ENCODE measurements at regions not wholly inside any gene's neighbourhood (a gene's known extent, or its start where the extent isn't known, plus 50 kb on each side); places are given as distances from the start of the nearest gene placed in this dataset.

DNA sequence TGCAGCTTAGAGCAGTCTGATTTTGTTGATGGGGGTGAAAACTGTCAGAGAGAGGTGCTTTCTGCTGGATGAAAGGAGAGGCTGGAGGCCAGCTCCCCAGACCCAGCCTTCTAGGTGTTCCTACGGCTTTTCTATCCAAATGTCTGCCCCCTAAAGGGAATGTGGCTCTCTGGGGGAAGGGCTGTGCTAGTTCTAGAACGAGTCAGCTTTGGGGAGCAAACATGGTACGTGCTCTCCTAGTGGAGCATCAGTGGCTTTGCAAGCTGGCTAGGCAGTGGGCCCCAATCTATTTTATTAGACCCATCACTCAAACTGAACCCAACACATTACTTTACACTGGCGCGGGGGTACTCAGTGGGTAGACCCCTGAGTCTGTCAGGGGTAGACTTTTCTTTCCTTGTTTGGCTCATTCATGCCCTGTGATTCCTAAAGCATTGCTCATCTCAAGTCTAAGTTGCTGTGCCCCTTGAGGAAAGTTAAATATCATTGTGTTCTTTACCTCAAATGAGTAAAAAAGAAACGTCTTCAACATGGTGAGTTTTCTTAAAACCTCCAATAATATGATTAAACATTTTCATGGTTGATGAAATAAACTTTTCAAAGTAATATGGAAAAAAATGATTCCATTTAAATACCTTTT is 254.9 kb downstream of the DLEU7 start:
- DNase-seq (ENCODE audit: low read depth in 3 of 3, low spot score in 1 of 3), result no peak

DNA sequence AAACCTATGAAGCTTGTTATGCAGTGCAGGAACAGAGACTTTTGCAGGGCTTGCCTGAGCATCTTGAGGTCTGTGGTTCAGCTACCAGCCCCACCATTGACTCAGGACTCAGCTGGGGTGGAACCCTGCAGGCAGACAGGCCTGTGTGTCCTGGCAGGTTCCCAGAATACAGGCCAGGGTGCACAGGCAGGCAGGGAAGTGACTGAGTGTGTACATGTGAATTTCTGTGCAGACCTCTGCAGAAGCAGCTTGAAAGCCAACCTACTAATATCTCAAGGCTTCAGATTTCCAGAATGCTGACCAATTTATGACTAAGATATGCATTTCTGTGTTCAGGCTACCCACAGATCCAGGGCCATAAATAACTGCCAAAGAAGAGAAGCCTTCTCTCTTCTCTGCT is 254.4 kb downstream of the DLEU7 start:
- no peak for DNase-seq (ENCODE audit: low read depth in 3 of 3, low spot score in 1 of 3)

DNA sequence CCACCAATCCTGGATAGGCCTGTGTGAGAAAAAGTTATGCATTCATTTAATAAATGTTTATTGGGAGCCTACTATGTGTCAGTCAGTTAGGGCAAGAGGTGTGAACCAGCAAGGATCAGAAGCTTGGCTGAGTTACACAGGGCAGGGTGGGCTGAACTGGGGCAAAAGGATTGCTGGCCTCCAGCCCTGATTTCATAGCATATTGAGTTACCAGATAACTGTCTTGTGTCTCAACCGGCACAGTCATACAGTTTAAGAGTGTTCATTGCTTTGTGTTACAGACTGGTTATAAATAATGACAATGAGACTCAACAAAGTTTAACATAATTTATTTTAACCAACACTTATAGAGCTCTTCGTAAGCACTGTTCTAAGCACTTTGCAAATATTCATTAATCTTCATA is 253.8 kb downstream of the DLEU7 start:
- DNase-seq (ENCODE audit: low read depth in 3 of 3, low spot score in 1 of 3), result no peak

DNA sequence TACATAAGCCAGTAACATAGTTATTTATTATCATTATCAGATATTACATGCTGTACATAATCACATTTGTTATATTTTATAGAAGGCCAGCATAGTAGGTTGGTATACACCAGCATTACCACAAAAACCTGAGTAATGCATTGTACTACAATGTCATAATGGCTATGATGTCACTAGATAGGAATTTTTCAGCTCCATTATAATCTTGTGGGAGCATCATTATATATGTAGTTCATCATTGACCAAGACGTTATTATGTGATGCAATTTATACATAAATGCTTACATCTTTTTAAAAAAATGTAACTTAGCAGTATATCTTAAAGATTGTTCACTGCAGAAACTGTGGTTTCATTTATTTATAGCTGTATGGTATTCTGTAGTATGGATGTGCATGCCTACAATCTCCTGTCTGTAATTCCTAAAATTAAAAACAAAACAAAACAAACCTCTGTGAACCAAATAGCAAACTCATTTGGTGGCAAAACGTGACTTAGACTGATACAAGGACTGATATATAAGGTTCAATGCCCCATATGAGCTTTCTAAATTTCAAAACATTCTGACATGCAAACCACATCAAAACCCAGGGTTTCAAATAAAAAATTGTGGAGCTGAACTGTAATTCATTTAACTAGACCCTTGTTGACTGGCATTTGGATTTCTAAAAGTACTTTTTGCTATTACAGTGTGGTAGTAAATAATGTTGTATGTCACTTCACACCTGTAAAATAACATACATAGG is 250.9 kb downstream of the DLEU7 start:
- DNase-seq (ENCODE audit: low read depth in 3 of 3, low spot score in 1 of 3), result no peak

DNA sequence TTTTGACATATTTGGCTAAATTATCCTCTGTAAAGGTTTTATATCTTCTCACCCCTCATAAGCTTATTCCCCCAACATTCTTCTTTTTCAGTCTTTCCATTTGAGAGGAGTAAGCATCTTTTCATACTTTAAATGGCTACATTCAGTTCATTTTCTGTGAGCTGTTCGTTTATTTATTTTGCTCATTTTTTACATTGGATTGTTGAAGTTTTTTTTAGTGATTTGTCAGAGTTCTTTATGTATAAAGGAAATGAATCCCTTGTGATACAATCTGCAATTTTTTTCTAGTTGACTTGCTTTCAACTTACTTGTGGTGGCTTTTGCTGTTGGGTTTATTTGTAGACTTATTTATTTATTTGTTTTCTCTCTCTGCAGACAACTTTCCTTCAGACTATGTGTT is 250.3 kb downstream of the DLEU7 start:
- no peak for DNase-seq (ENCODE audit: low read depth in 3 of 3, low spot score in 1 of 3)

DNA sequence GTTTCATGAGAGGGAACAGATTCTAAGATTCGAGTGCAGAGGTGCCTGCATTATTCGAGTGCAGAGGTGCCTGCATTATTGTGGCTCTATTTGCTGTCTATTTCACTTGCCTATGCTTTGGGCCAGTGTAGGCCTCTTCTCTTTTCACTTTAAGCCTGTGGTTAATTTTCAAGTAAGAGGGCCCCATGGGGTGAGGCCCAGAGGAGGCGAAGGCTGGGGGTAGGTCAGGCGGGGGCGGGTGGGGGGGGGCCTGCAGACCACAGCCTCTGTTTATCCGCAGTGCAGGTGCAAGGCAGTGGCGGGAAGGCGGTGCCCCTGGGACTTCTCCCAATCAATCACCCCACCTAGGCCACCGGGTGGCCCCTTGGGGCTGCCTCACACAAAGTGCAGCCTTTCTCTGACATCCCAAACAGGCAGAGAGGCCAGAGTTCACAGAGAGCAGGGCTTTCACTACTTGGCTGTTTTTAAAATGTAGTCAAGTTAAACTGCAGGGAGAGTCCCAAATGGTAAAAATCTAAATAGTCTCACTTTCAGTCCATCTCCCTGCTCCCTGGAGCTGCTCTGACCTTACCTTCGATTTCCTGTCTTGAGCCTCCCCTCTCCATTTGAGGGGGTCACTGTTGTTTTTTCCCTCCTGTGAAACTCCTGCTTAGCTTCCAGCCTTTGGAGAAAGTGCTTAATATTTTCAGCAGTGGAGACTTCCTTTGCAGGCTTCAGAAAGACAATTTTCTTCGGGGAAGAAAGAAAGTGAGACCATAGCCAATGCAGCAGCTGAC is 249.0 kb downstream of the DLEU7 start:
- no peak for DNase-seq (ENCODE audit: low read depth in 3 of 3, low spot score in 1 of 3)

DNA sequence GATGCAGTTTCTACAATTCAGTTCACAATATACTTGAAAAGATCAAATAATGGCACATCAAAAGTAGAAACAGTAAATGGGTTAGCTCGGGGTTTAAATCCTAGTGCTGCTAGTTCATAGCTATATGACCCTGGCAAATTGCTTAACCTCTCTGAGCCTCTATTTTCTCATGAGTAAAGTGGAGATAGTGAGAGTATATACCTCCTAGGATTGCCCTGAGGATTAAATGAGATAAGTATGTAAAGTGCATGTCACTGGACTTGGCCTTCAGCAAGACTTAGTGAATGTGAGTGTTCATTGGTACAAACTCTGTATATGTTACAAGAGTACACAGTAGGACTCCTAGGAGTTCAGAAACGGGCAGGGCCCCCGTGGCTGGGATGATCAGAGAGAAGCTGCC is 248.3 kb downstream of the DLEU7 start:
- no peak for DNase-seq (ENCODE audit: low read depth in 3 of 3, low spot score in 1 of 3)

DNA sequence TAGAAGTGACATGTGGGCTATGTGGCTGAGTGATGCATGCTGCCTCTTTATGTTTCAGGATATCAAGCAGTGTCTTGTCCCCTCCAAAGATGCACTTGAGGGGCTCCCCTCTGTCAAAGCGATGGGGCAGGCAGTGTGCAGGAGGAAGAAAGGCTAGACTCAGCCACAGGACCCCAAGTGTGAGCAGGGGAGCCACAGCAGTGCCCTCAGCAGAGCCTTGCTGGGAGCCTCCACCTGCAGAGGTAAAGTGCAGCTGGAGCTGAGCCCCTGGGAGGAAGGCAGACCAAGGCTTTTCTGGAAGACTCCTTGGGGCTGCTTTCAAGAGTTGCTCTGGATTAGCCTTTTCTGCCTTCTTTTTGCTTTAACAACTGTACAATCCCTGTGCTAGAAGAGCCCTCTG is 247.3 kb downstream of the DLEU7 start:
- no peak for DNase-seq (ENCODE audit: low read depth in 3 of 3, low spot score in 1 of 3)

DNA sequence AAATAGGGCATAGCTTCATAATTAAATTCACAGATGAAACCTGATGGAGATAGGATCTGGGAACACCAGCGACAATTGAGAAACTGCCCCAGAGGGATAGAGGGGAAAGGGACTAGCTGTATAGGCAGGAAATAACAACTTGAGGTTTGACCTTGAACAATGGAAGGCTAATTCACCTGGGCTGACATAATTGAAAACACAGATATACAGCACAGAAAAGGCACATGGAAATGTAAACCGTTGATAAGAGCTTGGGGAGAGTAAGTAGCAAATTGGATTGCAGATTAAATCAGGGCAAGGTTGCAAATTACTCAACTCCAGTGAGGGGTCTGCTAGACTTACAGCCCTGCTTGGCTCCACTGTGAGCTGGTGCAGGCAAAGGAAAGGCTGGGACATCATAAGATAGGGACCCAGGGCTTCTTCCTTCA is 246.7 kb downstream of the DLEU7 start:
- no peak for DNase-seq (ENCODE audit: low read depth in 3 of 3, low spot score in 1 of 3)

DNA sequence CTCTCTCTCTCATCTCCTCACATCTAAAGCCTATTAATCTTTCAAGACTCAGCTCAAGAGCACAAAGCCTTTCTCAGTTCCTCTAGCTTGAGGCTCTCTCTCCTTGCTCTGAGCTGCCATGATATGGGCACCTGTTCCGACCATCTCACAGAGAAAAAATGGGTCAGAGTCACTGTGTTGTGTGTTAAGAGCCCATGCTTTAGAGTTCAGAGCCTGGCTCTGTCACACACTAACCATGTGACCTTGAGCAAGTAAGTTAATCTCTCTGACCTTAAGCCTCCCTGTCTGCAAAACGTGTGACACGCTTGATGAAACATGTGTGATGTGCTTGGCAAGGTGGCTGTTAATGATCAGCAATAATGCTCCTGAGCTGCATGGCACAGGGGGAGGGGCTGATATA is 245.2 kb downstream of the DLEU7 start:
- no peak for DNase-seq (ENCODE audit: low read depth in 3 of 3, low spot score in 1 of 3)

DNA sequence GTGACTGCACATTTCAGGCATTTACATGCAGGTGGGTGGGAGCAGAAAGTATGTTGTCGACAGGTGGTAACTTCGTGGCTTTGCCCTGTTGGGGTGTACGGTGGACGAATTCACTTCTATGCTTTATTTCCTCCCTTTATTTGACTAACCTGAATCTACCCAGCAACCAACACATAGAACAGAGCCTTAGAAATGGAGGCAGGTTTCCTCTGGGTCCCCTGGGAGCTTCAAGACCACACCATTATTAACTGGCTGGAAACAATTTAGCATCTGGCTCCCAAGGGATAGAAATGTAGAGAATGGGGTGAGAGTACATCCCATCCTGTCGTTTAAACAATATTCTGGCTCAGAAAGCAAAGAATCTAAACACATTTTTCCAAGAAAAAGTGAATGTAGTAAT is 244.4 kb downstream of the DLEU7 start:
- DNase-seq (ENCODE audit: low read depth in 3 of 3, low spot score in 1 of 3), result no peak

DNA sequence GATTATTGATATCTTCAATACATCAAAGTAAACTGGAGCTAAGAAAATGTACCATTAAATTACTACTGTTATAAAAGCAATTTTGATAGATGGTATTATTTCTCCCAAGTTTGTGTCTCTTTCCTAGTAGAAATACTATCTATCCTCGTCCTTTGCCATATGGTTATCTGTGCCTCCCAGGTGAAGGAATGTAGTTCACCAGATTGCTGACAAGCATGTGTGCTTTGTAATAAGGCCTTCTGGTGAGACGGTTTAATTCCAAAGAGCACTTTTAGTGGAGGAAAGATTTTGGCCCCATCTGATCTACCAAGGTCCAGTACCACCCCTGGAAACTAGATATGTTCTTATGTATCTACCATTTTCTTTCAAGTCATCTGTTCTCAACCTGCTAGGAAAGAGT is 243.6 kb downstream of the DLEU7 start:
- no peak for DNase-seq (ENCODE audit: low read depth in 3 of 3, low spot score in 1 of 3)

DNA sequence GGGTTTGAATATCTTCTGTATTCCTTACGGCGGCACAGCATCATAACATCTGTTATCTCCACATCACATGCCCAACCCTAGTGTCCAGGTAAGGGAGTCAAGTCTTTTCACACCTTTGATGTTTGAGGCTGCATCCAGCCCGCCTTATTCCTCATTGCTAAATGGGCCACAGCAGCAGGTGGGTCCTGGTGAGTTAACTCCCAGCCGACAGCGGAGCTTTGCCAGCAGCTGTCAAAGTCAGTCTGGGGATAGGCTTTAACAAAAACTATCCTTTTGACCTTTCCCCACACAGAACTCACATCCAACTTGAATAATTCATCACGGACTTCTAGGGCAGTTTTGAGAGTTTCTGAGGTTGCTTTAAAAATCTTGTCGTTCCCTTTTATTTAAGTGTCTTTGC is 235.1 kb downstream of the DLEU7 start:
- no peak for DNase-seq (ENCODE audit: low read depth in 3 of 3, low spot score in 1 of 3)

DNA sequence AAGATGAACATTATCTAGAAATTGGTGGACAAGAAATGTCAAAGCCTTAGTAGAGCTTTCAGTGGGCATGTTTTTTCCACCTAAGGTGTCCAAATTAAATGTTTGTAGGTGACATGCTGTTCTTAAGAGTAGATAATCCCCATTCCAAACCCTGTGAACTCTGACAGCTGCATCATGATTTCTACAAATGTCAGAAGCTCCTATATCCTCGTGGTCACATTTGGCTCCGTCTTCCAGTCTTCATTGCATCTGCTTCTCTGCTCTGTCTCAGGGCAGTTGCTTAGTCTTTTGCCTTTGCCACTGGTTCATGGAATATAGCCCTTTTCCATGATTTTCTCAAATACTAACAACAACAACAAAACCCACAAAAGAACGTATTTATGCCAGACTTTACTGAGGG is 234.5 kb downstream of the DLEU7 start:
- DNase-seq (ENCODE audit: low read depth in 3 of 3, low spot score in 1 of 3), result no peak

DNA sequence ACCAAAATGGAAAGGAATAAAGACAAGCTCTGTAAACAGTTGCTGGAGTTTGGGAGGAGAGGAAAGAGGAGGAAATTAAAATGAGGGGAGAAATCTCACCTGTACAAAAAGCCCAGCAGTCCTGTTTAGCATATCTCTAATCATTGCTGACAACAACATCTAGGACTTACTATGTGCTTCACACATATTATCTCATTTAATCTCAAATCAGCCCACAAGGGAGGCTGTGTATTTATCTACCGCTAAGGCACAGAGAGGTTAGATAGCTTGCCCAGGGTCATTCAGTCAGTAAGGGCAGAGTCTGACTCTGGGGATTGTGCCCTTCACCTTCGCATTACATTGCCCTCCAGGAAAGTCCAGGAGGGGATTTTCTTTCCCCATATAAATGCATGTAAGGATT is 233.3 kb downstream of the DLEU7 start:
- no peak for DNase-seq (ENCODE audit: low read depth in 3 of 3, low spot score in 1 of 3)

DNA sequence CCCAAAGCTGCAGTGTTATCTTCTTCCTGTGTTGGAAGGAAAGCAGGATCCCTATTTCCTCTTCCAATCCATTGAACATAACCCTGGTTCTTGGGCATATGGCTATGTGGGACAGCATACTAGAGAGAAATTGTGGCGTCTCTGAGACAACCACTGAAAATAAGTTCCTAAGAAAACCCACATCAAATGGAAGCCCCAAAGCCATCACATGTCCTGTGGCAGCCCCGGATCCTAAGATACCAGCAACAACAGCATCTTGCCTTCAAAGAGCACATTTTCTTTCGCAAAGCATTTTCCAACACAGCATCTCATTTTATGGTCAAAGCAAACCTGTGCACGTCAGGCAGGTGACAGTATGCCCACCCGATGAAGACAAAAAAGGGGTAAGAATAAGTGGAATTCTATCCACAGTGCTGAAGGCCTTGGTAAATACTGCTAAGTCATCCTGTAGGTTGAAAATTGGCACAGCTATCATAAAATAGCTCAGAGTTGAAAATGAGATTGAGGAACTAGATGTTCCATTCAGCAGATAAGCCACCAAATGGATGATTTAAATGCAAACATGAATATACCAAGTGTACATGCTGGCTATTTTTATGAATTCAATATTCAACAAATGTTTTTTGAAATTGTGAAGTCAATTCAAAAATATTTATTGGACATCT is 232.2 kb downstream of the DLEU7 start:
- DNase-seq (ENCODE audit: low read depth in 3 of 3, low spot score in 1 of 3), result no peak

DNA sequence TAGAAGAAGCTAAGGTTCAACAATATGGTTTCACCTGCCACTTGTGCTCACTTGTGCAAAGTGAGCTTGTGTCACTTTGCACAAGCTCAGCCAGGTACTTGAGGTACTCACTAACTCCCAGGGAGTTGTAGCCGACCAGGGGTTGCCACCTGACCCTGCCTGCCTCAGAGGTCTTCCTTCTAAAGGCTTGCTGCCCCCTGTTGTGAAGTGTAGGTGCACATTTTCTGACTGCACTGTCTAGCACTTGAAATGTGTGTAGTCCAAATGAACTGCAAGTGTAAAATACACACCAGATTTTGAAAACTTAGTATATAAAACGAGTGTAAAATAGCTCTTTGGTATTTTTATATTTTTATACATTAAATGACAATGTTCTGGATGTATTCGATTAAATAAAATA is 230.8 kb downstream of the DLEU7 start:
- no peak for DNase-seq (ENCODE audit: low read depth in 3 of 3, low spot score in 1 of 3)

DNA sequence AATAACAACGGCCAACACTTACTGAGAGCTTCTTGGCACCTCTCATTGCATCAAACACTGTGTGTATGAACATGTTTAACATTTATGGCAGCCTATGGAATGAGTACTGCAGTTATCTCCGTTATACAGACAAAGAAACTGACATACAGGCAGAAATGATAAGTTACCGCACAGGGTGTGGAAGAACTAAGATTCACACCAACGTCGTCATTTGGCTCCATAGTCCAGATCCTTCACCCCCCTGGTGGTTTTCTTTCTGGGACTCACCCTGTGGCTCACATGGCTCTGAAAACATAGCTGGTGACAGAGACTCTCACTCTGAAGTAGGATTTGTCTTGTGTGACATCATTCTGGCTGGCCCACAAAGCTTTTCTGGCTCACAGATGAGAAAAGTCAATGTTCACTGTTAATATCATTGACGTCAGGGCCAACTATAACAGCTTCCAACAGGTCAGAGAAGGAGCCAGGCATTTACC is 230.1 kb downstream of the DLEU7 start:
- DNase-seq (ENCODE audit: low read depth in 3 of 3, low spot score in 1 of 3), result no peak

DNA sequence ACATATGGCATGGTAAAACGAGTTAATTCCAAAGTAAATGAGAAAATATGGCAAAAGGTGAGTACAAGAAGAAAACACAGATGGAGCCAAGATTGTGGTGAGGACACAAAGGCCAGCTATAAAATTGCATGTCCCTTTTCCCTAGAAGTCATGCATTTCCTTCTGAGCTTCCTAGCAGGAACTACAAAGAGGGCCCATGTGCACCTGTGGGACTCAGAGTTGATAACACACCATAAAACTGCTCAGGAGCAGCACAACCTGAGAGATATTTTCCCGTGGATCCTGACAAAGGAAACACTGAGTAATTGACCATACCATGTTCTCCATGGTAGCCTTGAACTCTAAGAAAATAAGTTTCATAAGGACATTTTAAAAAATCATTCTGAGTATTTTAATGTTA is 228.3 kb downstream of the DLEU7 start:
- no peak for DNase-seq (ENCODE audit: low read depth in 3 of 3, low spot score in 1 of 3)

DNA sequence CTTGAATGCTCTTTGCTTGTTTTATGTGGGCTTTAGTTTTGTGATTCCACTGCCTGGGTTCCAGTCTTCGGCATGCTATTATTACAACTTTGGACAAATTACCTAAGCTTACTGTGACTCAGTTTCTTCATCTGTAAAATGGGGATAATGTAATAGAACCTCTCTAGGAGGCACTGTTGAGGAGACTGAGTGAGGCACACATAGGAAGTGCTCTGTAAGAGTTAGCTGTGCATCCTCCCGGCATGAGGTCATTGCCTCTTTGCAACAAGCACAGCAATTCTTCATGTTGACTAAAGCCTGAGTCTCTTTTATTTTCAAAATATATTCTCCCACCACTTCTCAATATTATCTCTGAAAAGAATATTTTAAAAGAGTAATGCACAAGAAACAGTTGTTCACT is 227.4 kb downstream of the DLEU7 start:
- DNase-seq (ENCODE audit: low read depth in 3 of 3, low spot score in 1 of 3), result no peak

DNA sequence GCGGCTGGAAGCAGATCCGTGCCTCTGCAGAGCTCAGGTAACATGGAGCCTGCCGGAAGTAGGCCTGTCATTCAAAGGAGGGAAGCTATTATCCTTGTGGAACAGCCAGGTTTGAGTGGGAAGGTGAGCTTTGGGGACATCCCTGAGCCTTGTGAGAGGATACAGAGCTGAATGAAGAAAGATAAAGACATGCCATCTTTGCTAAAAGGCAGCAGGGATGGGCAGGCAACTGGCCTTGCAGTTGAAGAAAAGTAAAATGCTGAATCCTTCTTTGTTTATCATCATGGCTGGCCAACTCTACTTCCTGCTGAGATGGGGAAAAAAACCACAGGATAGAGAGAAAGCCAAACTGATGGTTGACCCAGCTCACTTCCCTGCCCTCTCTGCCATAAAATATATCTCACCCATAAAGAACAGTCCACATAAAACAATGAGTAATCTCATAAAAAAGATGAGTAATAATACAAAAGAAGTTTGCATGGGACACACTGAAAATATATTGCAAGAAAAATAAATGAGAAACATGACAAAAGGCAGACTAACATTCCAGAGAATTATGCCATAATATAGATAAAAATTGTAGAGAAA is 226.3 kb downstream of the DLEU7 start:
- DNase-seq (ENCODE audit: low read depth in 3 of 3, low spot score in 1 of 3), result no peak

All from stimulated activated CD4-positive, alpha-beta T cell treated with anti-CD3 and anti-CD28 coated beads, TNF-alpha, amount 100 ng/mL, for 1 hour (primary cell).